HAP-1 (cell line): ENCODE measurements at regions not wholly inside any gene's neighbourhood (a gene's known extent, or its start where the extent isn't known, plus 50 kb on each side); places are given as distances from the start of the nearest gene placed in this dataset.

Experiments used
- DNase-seq, 2 experiments: peaks; one replicate each; pipeline ENCODE4 v3.0.0-alpha.2; 2016 to 2020; ENCODE audit warnings: low spot score in 2 of 2
- H3K27me3 ChIP-seq: fragments of 250-450 bp; sonication (Bioruptor Pico); 2 replicates; pipeline ENCODE4 v1.5.1; 2020; ENCODE audit warnings: low read depth, mild to moderate bottlenecking, moderate library complexity
- H3K36me3 ChIP-seq: fragments of 250-450 bp; sonication (Bioruptor Pico); replicated peaks from 2 replicates; pipeline ENCODE4 v1.5.1; 2020; ENCODE audit warnings: mild to moderate bottlenecking
- H3K4me1 ChIP-seq: fragments of 250-450 bp; sonication (Bioruptor Pico); 2 replicates; pipeline ENCODE4 v1.5.1; 2020; ENCODE audit warnings: mild to moderate bottlenecking
- H3K4me3 ChIP-seq: fragments of 250-450 bp; sonication (Bioruptor Pico); 2 replicates; pipeline ENCODE4 v1.5.1; 2020; ENCODE audit warnings: mild to moderate bottlenecking, moderate library complexity
- H3K9me3 ChIP-seq: fragments of 250-450 bp; sonication (Bioruptor Pico); 2 replicates; pipeline ENCODE4 v1.5.1; 2020; ENCODE audit warnings: mild to moderate bottlenecking, moderate library complexity
- in situ Hi-C: fragments of 300-500 bp; cut with MboI; formaldehyde crosslinking; loops from 3 replicates; pipeline ENCODE4 v1.14.3; 2020; ENCODE audit warnings: low sequenced_read_pairs, inconsistent platforms, mixed read lengths

GRCh38 chr5:73305386-73305785, 132.4 kb downstream of the TMEM174 start:
- in situ Hi-C loops, result loop anchor here (25.0 kb wide), 1 partner anchor 93 kb away; no protein-coding TSS in a partner anchor
- no peaks in the 10 kb centered on the region for H3K36me3 ChIP-seq
- no peak for DNase-seq
- H3K4me3 ChIP-seq, result no peak overlapping the region
- no peaks in the 10 kb centered on the region; the same call in 1 of the 2 replicates for H3K27me3 ChIP-seq
- no peaks in the 10 kb centered on the region for H3K4me1 ChIP-seq
- H3K9me3 ChIP-seq, result peaks cover 2% of the 10 kb centered on the region; the same call in 1 of the 2 replicates

- Histone ChIP-seq H3K9me3 (peaks cover 3% of the 10 kb centered on the region; the same call in 1 of the 2 replicates), H3K4me1 (no peaks in the 10 kb centered on the region), H3K36me3 (no peaks in the 10 kb centered on the region), H3K27me3 (peaks cover 2% of the 10 kb centered on the region; the same call in 1 of the 2 replicates), H3K4me3 (no peak overlapping the region)
- in situ Hi-C loops, result loop anchor here (25.0 kb wide), 1 partner anchor 92 kb away; no protein-coding TSS in a partner anchor
- no peak for DNase-seq
Observed at GRCh38 chr5:73304381-73304780, 131.4 kb downstream of the TMEM174 start.

- no peaks in the 10 kb centered on the region for H3K36me3 ChIP-seq
- in situ Hi-C loops, result loop anchor here (25.0 kb wide), 1 partner anchor 91 kb away; no protein-coding TSS in a partner anchor
- H3K4me1 ChIP-seq, result no peaks in the 10 kb centered on the region
- peaks cover 3% of the 10 kb centered on the region; the same call in 1 of the 2 replicates for H3K9me3 ChIP-seq
- no peak overlapping the region for H3K4me3 ChIP-seq
- no peak for DNase-seq
- peaks cover 7% of the 10 kb centered on the region; the same call in 1 of the 2 replicates for H3K27me3 ChIP-seq
Observed at GRCh38 chr5:73303148-73304079, 130.4 kb downstream of the TMEM174 start.

GRCh38 chr5:73302797-73303147, 129.8 kb downstream of the TMEM174 start:
- Histone ChIP-seq H3K4me1 (no peaks in the 10 kb centered on the region), H3K4me3 (no peak overlapping the region), H3K9me3 (peaks cover 3% of the 10 kb centered on the region; the same call in 1 of the 2 replicates), H3K36me3 (no peaks in the 10 kb centered on the region), H3K27me3 (peaks cover 7% of the 10 kb centered on the region; the same call in 1 of the 2 replicates)
- DNase-seq, result no peak
- in situ Hi-C loops, result loop anchor here (25.0 kb wide), 1 partner anchor 90 kb away; no protein-coding TSS in a partner anchor

GRCh38 chr5:73301208-73301901, 128.4 kb downstream of the TMEM174 start:
- H3K27me3 ChIP-seq, result peaks cover 7% of the 10 kb centered on the region; the same call in 1 of the 2 replicates

GRCh38 chr5:73300337-73301207, 127.6 kb downstream of the TMEM174 start:
- DNase-seq, result no peak
- Histone ChIP-seq H3K4me1 (no peaks in the 10 kb centered on the region; the same call in 1 of the 2 replicates), H3K27me3 (peaks cover 7% of the 10 kb centered on the region; the same call in 1 of the 2 replicates), H3K9me3 (peaks cover 3% of the 10 kb centered on the region; the same call in 1 of the 2 replicates), H3K4me3 (no peak overlapping the region), H3K36me3 (no peaks in the 10 kb centered on the region)
- in situ Hi-C loops, result loop anchor here (25.0 kb wide), 1 partner anchor 88 kb away; no protein-coding TSS in a partner anchor

More at GRCh38 chr5:73301208-73301901, 128.4 kb downstream of the TMEM174 start:
- Histone ChIP-seq H3K4me1 (no peaks in the 10 kb centered on the region; the same call in 1 of the 2 replicates), H3K4me3 (no peak overlapping the region), H3K36me3 (no peaks in the 10 kb centered on the region), H3K9me3 (peaks cover 3% of the 10 kb centered on the region; the same call in 1 of the 2 replicates)
- in situ Hi-C loops, result loop anchor here (25.0 kb wide), 1 partner anchor 89 kb away; no protein-coding TSS in a partner anchor
- no peak for DNase-seq

GRCh38 chr5:73299665-73300336, 126.8 kb downstream of the TMEM174 start:
- DNase-seq, result no peak
- in situ Hi-C loops, result loop anchor here (25.0 kb wide), 1 partner anchor 88 kb away; no protein-coding TSS in a partner anchor
- Histone ChIP-seq H3K4me1 (no peaks in the 10 kb centered on the region; the same call in 1 of the 2 replicates), H3K4me3 (no peak overlapping the region), H3K36me3 (no peaks in the 10 kb centered on the region), H3K27me3 (peaks cover 7% of the 10 kb centered on the region; the same call in 1 of the 2 replicates), H3K9me3 (peaks cover 3% of the 10 kb centered on the region; the same call in 1 of the 2 replicates)

- H3K9me3 ChIP-seq, result peaks cover 3% of the 10 kb centered on the region; the same call in 1 of the 2 replicates
- no peaks in the 10 kb centered on the region; the same call in 1 of the 2 replicates for H3K4me1 ChIP-seq
- in situ Hi-C loops, result no loop called here
- H3K27me3 ChIP-seq, result peaks cover 7% of the 10 kb centered on the region; the same call in 1 of the 2 replicates
- H3K36me3 ChIP-seq, result no peaks in the 10 kb centered on the region
- peak overlapping the region; percentile 18 for H3K4me3 ChIP-seq
- DNase-seq, result peak; percentile 22 to 55
Observed at GRCh38 chr5:73298772-73299630, 126.0 kb downstream of the TMEM174 start.

GRCh38 chr5:73298251-73298771, 125.3 kb downstream of the TMEM174 start:
- DNase-seq, result no peak
- H3K9me3 ChIP-seq, result peaks cover 3% of the 10 kb centered on the region; the same call in 1 of the 2 replicates
- in situ Hi-C loops, result no loop called here
- H3K27me3 ChIP-seq, result peaks cover 7% of the 10 kb centered on the region; the same call in 1 of the 2 replicates
- H3K36me3 ChIP-seq, result no peaks in the 10 kb centered on the region
- H3K4me3 ChIP-seq, result no peak overlapping the region
- H3K4me1 ChIP-seq, result no peaks in the 10 kb centered on the region; the same call in 1 of the 2 replicates

GRCh38 chr5:73297430-73297829, 124.4 kb downstream of the TMEM174 start:
- Histone ChIP-seq H3K9me3 (peaks cover 3% of the 10 kb centered on the region; the same call in 1 of the 2 replicates), H3K4me3 (no peak overlapping the region), H3K27me3 (peaks cover 7% of the 10 kb centered on the region; the same call in 1 of the 2 replicates), H3K4me1 (no peaks in the 10 kb centered on the region; the same call in 1 of the 2 replicates), H3K36me3 (no peaks in the 10 kb centered on the region)
- no peak for DNase-seq
- in situ Hi-C loops, result no loop called here

GRCh38 chr5:73296772-73297171, 123.8 kb downstream of the TMEM174 start:
- Histone ChIP-seq H3K27me3 (peaks cover 7% of the 10 kb centered on the region; the same call in 1 of the 2 replicates), H3K36me3 (no peaks in the 10 kb centered on the region), H3K4me1 (no peaks in the 10 kb centered on the region; the same call in 1 of the 2 replicates), H3K4me3 (no peak overlapping the region), H3K9me3 (peaks cover 3% of the 10 kb centered on the region; the same call in 1 of the 2 replicates)
- in situ Hi-C loops, result no loop called here
- no peak for DNase-seq
